ENCODE measurements at regions not wholly inside any gene's neighbourhood (a gene's known extent, or its start where the extent isn't known, plus 50 kb on each side); places are given as distances from the start of the nearest gene placed in this dataset.

- no peak overlapping the region for H3K4me3 ChIP-seq
- FAIRE-seq = no peak
- H3K9me3 ChIP-seq = no peaks in the 10 kb centered on the region
- intact Hi-C loops (cut with DNase I) = no loop called here
- WGBS, 2 donors = 65 to 82% methylated on average over 2 of the region's 2 CpGs
- no peaks in the 10 kb centered on the region for H3K4me1 ChIP-seq
- H3K27me3 ChIP-seq = peaks cover 0 to 20% (median 0%) of the 10 kb centered on the region in 4 donors
- H3K27ac ChIP-seq = no peak overlapping the region
- no peaks in the 10 kb centered on the region for H3K36me3 ChIP-seq
- no peak for ATAC-seq
- no peak for DNase-seq
- TF ChIP-seq CTCF (IDR thresholded peaks at IDR 0.05) = no peak
Observed at GRCh38 chrX:42499620-42500019, 278.3 kb downstream of the PPP1R2C start.

GRCh38 chrX:42497356-42497755 is 280.6 kb downstream of the PPP1R2C start:
- H3K36me3 ChIP-seq = no peaks in the 10 kb centered on the region
- no peak for DNase-seq
- no peak overlapping the region for H3K4me3 ChIP-seq
- 56 to 78% methylated on average over 4 of the region's 4 CpGs for WGBS, 2 donors
- ATAC-seq = no peak
- TF ChIP-seq CTCF (IDR thresholded peaks at IDR 0.05) = no peak
- intact Hi-C loops (cut with DNase I) = no loop called here
- no peak overlapping the region for H3K27ac ChIP-seq
- H3K27me3 ChIP-seq = peaks cover 0 to 20% (median 0%) of the 10 kb centered on the region in 4 donors
- H3K4me1 ChIP-seq = no peaks in the 10 kb centered on the region
- no peaks in the 10 kb centered on the region for H3K9me3 ChIP-seq
- FAIRE-seq = no peak

DNA sequence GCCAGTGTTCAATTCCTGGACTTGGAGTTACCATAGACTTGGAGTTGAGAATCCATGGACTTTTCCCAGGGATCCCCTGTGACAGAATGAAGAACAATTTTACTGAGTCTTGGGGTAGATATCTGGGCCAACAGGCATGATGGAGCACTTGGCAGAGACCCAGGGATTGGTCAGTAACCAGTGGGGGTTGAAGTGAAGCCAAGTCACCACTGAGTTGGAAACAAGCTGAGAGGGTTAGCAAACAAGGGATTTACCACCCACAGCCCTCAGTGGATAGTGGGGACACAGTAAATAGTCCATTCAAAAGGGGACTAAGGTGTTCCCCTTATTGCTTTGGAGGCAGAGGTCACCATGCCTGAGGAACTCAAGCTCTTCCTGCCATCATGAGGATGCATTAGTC is 281.7 kb downstream of the PPP1R2C start:
- DNase-seq = no peak
- peaks cover 0 to 20% (median 0%) of the 10 kb centered on the region in 4 donors for H3K27me3 ChIP-seq
- H3K4me3 ChIP-seq = no peak overlapping the region
- intact Hi-C loops (cut with DNase I) = no loop called here
- no peak for ATAC-seq
- no peak overlapping the region for H3K27ac ChIP-seq
- no peaks in the 10 kb centered on the region for H3K36me3 ChIP-seq
- no peak for FAIRE-seq
- no peaks in the 10 kb centered on the region for H3K4me1 ChIP-seq
- no peaks in the 10 kb centered on the region for H3K9me3 ChIP-seq
- TF ChIP-seq CTCF (IDR thresholded peaks at IDR 0.05) = no peak

- Histone ChIP-seq H3K27ac (no peak overlapping the region), H3K36me3 (no peaks in the 10 kb centered on the region), H3K27me3 (peaks cover 0 to 15% (median 0%) of the 10 kb centered on the region in 4 donors), H3K4me1 (no peaks in the 10 kb centered on the region), H3K4me3 (no peak overlapping the region), H3K9me3 (no peaks in the 10 kb centered on the region)
- DNase-seq (no peak), ATAC-seq (no peak), FAIRE-seq (no peak)
- intact Hi-C loops (cut with DNase I) = no loop called here
- no peak for TF ChIP-seq CTCF (IDR thresholded peaks at IDR 0.05)
- WGBS, 2 donors = 81% methylated on average over 7 of the region's 7 CpGs
Observed at GRCh38 chrX:42495139-42495538, 282.8 kb downstream of the PPP1R2C start.

DNA sequence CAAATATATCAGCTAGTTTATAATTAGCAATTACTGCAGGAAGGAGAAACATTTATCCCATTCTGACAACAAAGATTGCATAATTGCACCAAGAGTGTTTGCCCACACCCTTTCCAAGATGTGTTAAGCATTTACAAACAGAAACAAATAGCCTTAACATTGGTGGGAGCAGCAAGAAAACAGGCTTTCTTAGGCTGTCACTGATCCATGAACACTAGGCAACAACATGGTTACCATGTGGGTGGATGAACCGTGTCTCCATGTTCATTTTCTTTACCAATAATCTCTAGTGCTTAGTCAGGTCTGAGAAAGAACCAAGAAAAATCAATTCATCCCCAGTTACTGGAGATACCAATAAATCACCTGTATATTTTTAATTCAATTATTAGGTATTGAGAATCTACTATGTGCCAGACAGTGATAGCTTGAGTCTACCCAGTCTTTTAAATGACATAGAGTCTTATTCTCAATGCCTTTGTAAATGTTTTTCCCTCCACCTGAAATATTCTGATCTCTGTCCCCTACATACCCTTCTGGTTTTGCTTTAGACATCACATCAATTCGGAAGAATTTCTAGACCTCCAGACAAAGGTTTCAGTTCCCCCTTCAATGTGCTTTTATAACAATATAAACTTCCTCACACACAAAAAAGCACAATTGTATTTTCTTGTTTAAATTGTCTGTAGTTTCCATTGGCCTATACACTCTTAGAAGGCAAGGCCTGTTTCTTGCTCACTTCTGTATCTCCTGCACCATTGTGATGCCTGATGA is 286.6 kb downstream of the PPP1R2C start:
- no peak for TF ChIP-seq CTCF (IDR thresholded peaks at IDR 0.05)

More for the DNA sequence above, 286.6 kb downstream of the PPP1R2C start:
- peaks cover 0 to 8% (median 2%) of the 10 kb centered on the region in 4 donors for H3K27me3 ChIP-seq
- H3K4me1 ChIP-seq = no peaks in the 10 kb centered on the region
- H3K4me3 ChIP-seq = no peak overlapping the region
- WGBS, 2 donors = 62 to 85% methylated on average over 2 of the region's 2 CpGs
- no peak overlapping the region for H3K27ac ChIP-seq
- H3K36me3 ChIP-seq = no peaks in the 10 kb centered on the region
- ATAC-seq (no peak), DNase-seq (no peak), FAIRE-seq (peak; percentile 26)
- no peaks in the 10 kb centered on the region for H3K9me3 ChIP-seq
- intact Hi-C loops (cut with DNase I) = no loop called here

Data from pancreas (tissue), 10 donors.